ENCODE measurements at regions not wholly inside any gene's neighbourhood (a gene's known extent, or its start where the extent isn't known, plus 50 kb on each side); places are given as distances from the start of the nearest gene placed in this dataset.

DNA sequence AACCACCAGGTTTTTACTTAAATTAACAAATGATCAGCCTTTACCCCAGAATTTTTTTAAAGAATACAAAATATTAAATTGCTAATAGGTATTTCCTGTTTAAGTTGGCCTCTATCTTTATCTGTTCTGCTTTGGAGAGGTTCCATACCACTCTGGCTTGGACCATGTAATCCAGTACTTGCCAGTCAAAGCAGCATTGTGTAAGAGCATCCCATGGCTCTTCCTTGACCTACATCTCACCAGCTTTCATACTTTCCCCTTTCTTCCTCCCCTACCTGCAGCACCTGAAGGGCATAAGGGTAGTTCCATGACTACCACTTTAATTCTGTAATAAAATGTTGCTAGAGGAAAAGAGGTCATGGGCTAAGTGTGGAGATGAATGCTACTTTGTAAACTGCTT, 140.8 kb upstream of the MTAP start:
- intact Hi-C loops (cut with DNase I; ENCODE audit: low total_unique reads): no loop called here
- no peak for DNase-seq
- Histone ChIP-seq H3K27me3 (replicated peaks in 1 of 7) (no peaks in the 10 kb centered on the region), H3K36me3 (no peaks in the 10 kb centered on the region), H3K27ac (no peak overlapping the region), H3K4me3 (no peak overlapping the region), H3K4me1 (no peaks in the 10 kb centered on the region), H3K9me3 (no peaks in the 10 kb centered on the region)
- TF ChIP-seq POLR2A (IDR thresholded peaks at IDR 0.05) (no peak), POLR2AphosphoS5 (IDR thresholded peaks at IDR 0.05) (no peak)
- TF ChIP-seq, protein P1, sequence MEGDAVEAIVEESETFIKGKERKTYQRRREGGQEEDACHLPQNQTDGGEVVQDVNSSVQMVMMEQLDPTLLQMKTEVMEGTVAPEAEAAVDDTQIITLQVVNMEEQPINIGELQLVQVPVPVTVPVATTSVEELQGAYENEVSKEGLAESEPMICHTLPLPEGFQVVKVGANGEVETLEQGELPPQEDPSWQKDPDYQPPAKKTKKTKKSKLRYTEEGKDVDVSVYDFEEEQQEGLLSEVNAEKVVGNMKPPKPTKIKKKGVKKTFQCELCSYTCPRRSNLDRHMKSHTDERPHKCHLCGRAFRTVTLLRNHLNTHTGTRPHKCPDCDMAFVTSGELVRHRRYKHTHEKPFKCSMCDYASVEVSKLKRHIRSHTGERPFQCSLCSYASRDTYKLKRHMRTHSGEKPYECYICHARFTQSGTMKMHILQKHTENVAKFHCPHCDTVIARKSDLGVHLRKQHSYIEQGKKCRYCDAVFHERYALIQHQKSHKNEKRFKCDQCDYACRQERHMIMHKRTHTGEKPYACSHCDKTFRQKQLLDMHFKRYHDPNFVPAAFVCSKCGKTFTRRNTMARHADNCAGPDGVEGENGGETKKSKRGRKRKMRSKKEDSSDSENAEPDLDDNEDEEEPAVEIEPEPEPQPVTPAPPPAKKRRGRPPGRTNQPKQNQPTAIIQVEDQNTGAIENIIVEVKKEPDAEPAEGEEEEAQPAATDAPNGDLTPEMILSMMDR (IDR thresholded peaks at IDR 0.05 in 8 of 11, conservative IDR thresholded peaks at IDR 0.05 in 3 of 11): no peak

DNA sequence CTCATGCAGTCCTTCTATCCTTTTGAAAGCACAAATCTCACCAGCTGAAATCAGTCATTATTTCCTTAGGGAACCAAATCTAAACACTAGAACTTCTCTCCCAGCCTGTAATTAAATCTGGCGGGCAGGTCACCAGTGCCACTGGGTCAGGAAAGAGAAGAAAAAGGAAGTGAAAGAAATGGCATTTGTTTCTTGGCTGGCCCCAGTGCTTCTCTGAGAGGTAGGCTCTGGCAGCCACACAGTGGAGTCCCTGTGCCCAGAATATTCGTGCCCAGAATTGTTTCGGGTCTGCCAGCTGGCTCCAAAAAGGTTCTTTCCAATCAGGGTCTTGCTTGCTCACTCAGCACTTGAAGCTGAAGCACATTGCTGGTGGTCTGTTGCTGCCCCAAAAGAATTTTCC, 133.9 kb upstream of the MTAP start:
- 73 to 80% (median 74%) methylated on average over 3 of the region's 3 CpGs for WGBS, 5 donors
- no peak for DNase-seq
- Histone ChIP-seq H3K4me3 (no peak overlapping the region), H3K27me3 (replicated peaks in 1 of 7) (no peaks in the 10 kb centered on the region), H3K9me3 (no peaks in the 10 kb centered on the region), H3K27ac (no peak overlapping the region), H3K4me1 (no peaks in the 10 kb centered on the region), H3K36me3 (no peaks in the 10 kb centered on the region)
- TF ChIP-seq POLR2A (IDR thresholded peaks at IDR 0.05) (no peak), POLR2AphosphoS5 (IDR thresholded peaks at IDR 0.05) (no peak)
- TF ChIP-seq, protein P1 (IDR thresholded peaks at IDR 0.05 in 8 of 11, conservative IDR thresholded peaks at IDR 0.05 in 3 of 11): no peak
- intact Hi-C loops (cut with DNase I; ENCODE audit: low total_unique reads): no loop called here

DNA sequence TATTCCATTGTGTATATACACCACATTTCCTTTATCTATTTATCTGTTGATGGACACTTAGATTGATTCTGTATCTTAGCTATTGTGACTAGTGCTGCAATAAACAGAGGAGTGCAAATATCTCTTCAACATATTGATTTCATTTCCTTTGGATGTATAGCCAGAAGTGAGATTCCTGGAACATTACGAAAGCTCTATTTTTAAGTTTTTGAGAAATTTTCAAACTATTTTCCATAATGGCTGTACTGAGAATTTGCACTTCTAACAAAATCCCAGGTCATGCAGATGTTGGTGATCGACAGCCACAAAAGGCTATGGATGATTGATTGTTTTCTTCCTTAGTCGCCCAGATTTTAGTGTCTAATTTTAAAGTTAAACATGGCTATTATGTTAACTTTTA, 132.7 kb upstream of the MTAP start:
- TF ChIP-seq, protein P1 (IDR thresholded peaks at IDR 0.05 in 8 of 11, conservative IDR thresholded peaks at IDR 0.05 in 3 of 11): no peak
- TF ChIP-seq POLR2A (IDR thresholded peaks at IDR 0.05) (no peak), POLR2AphosphoS5 (IDR thresholded peaks at IDR 0.05) (no peak)
- intact Hi-C loops (cut with DNase I; ENCODE audit: low total_unique reads): no loop called here
- no peaks in the 10 kb centered on the region for H3K9me3 ChIP-seq
- no peak for DNase-seq
- H3K27me3 ChIP-seq (replicated peaks in 1 of 7): no peaks in the 10 kb centered on the region
- H3K27ac ChIP-seq: no peak overlapping the region
- WGBS, 5 donors: 71 to 88% (median 75%) methylated on average over 3 of the region's 3 CpGs
- H3K4me1 ChIP-seq: no peaks in the 10 kb centered on the region
- H3K36me3 ChIP-seq: no peaks in the 10 kb centered on the region
- H3K4me3 ChIP-seq: no peak overlapping the region

DNA sequence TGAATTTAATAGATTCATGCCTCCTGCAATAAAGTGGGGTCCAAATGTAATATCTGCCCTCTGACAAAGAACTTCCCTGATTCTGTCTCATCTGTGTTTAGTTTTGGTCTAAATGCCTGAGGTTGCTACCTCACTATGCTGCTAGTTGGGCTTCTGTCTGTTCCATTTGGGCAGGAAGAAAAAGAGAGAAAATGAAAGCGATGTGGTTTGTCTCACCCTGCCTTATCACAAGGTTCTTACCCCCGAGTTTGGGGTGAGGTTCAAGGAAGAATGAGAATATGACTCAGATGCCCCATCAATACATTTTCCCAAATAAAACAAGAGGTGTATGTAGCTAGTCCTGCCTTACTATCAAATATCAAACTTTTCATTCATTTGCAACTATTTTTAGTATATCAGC, 132.1 kb upstream of the MTAP start:
- H3K4me1 ChIP-seq: no peaks in the 10 kb centered on the region
- WGBS, 5 donors: 57 to 73% (median 64%) methylated on average over 2 of the region's 2 CpGs
- no peaks in the 10 kb centered on the region for H3K9me3 ChIP-seq
- no peak for DNase-seq
- H3K27ac ChIP-seq: no peak overlapping the region
- intact Hi-C loops (cut with DNase I; ENCODE audit: low total_unique reads): no loop called here
- TF ChIP-seq POLR2A (IDR thresholded peaks at IDR 0.05) (no peak), POLR2AphosphoS5 (IDR thresholded peaks at IDR 0.05) (no peak)
- TF ChIP-seq, protein P1 (IDR thresholded peaks at IDR 0.05 in 8 of 11, conservative IDR thresholded peaks at IDR 0.05 in 3 of 11): no peak
- H3K4me3 ChIP-seq: no peak overlapping the region
- H3K36me3 ChIP-seq: no peaks in the 10 kb centered on the region
- H3K27me3 ChIP-seq (replicated peaks in 1 of 7): no peaks in the 10 kb centered on the region
